Activated CD4-positive, CD25-positive, alpha-beta regulatory T cell treated with anti-CD3 and anti-CD28 coated beads, Interleukin-2, amount 50 U/mL, for 24 hours (primary cell): ENCODE measurements at regions not wholly inside any gene's neighbourhood (a gene's known extent, or its start where the extent isn't known, plus 50 kb on each side); places are given as distances from the start of the nearest gene placed in this dataset.
A peak's percentile ranks its signal among the peaks of the same experiment; 100 is the strongest.

Experiments used
- ATAC-seq, 2 donors: fragments of 150-1000 bp; cut with Tn5 transposase; one replicate each; pipeline ENCODE4 v1.10.0; 2021; ENCODE audit warnings: mild to moderate bottlenecking in 1 of 2, moderate library complexity in 1 of 2

- no peak for ATAC-seq
Measured at GRCh38 chr9:91025856-91026255, 224.2 kb downstream of the SYK start.

GRCh38 chr9:91026266-91026665 is 224.6 kb downstream of the SYK start:
- ATAC-seq = no peak

- no peak for ATAC-seq
Measured at GRCh38 chr9:91027005-91027404, 225.4 kb downstream of the SYK start.

GRCh38 chr9:91028166-91028827 is 226.7 kb downstream of the SYK start:
- no peak for ATAC-seq

GRCh38 chr9:91029650-91030361 is 228.2 kb downstream of the SYK start:
- ATAC-seq = no peak

GRCh38 chr9:91032121-91032531 is 230.5 kb downstream of the SYK start:
- ATAC-seq = no peak

GRCh38 chr9:91033270-91033669 is 231.7 kb downstream of the SYK start:
- ATAC-seq = no peak

GRCh38 chr9:91033797-91034196 is 232.2 kb downstream of the SYK start:
- peak; percentile 47 to 48 for ATAC-seq

GRCh38 chr9:91034521-91034920 is 232.9 kb downstream of the SYK start:
- ATAC-seq = no peak

GRCh38 chr9:91034976-91035824 is 233.6 kb downstream of the SYK start:
- no peak for ATAC-seq

- ATAC-seq = no peak
Measured at GRCh38 chr9:91035825-91036208, 234.2 kb downstream of the SYK start.

- ATAC-seq = no peak
Measured at GRCh38 chr9:91036356-91036755, 234.7 kb downstream of the SYK start.

- peak; percentile 56 to 72 for ATAC-seq
Measured at GRCh38 chr9:91036826-91037510, 235.3 kb downstream of the SYK start.

GRCh38 chr9:91037511-91038482 is 236.2 kb downstream of the SYK start:
- no peak for ATAC-seq

- no peak for ATAC-seq
Measured at GRCh38 chr9:91038483-91039124, 237.0 kb downstream of the SYK start.

- ATAC-seq = no peak
Measured at GRCh38 chr9:91039125-91039834, 237.7 kb downstream of the SYK start.

GRCh38 chr9:91039835-91040140 is 238.2 kb downstream of the SYK start:
- ATAC-seq = no peak

GRCh38 chr9:91040371-91041215 is 239.0 kb downstream of the SYK start:
- ATAC-seq = no peak

- no peak for ATAC-seq
Measured at GRCh38 chr9:91042024-91042423, 240.4 kb downstream of the SYK start.

- ATAC-seq = no peak
Measured at GRCh38 chr9:91042541-91042940, 240.9 kb downstream of the SYK start.
